H1 (cell line): ENCODE measurements at regions not wholly inside any gene's neighbourhood (a gene's known extent, or its start where the extent isn't known, plus 50 kb on each side); places are given as distances from the start of the nearest gene placed in this dataset.
A peak's percentile ranks its signal among the peaks of the same experiment; 100 is the strongest.

Experiments
- CTCF ChIA-PET: fragments of 300-600 bp; sonication (Branson Sonifier 250); formaldehyde crosslinking; loops from one replicate; lab custom pipeline; 2021; ENCODE audit not compliant: partially characterized antibody; lab: Charles Lee
- POLR2A ChIA-PET: fragments of 300-600 bp; sonication (Branson Sonifier 250); formaldehyde crosslinking; loops from one replicate; lab custom pipeline; 2021; ENCODE audit warnings: inconsistent platforms; ENCODE audit not compliant: partially characterized antibody; lab: Charles Lee
- DNase-seq, 2 experiments: peaks; one replicate each; pipeline versions ENCODE4 v3.0.0 to v3.0.0-alpha.2; 2010 to 2022; ENCODE audit warnings: low spot score in 2 of 2, low read depth in 1 of 2, mixed read lengths in 1 of 2
- FAIRE-seq: peaks from 2 replicates; lab custom pipeline; 2011; peaks lifted over from hg19 to GRCh38; lab: Jason Lieb, UNC
- H2AFZ ChIP-seq: 2 replicates; pipeline ENCODE4 v1.8.1; 2012; ENCODE audit warnings: low read length, inconsistent platforms
- H2AK5ac ChIP-seq: 2 replicates; pipeline ENCODE4 v1.6.1; 2013; ENCODE audit warnings: low read depth, low read length
- H2BK120ac ChIP-seq: replicated peaks from 2 replicates; pipeline ENCODE3; 2013; ENCODE audit warnings: low read depth, low read length, inconsistent platforms
- H2BK12ac ChIP-seq: 2 replicates; pipeline ENCODE4 v1.6.1; 2013; ENCODE audit warnings: low read depth, low read length
- H2BK15ac ChIP-seq: 2 replicates; pipeline ENCODE4 v1.6.1; 2013; ENCODE audit warnings: low read length
- H2BK20ac ChIP-seq: 2 replicates; pipeline ENCODE4 v1.6.1; 2013; ENCODE audit warnings: low read length
- H2BK5ac ChIP-seq: 2 replicates; pipeline ENCODE4 v1.6.1; 2013; ENCODE audit warnings: low read depth, low read length
- H3K14ac ChIP-seq: 2 replicates; pipeline ENCODE4 v1.6.1; 2013; ENCODE audit warnings: inconsistent platforms; ENCODE audit not compliant: insufficient read length
- H3K18ac ChIP-seq: 2 replicates; pipeline ENCODE4 v1.6.1; 2013; ENCODE audit warnings: low read length; ENCODE audit errors: extremely low read depth
- H3K23ac ChIP-seq: 2 replicates; pipeline ENCODE4 v1.6.1; 2013; ENCODE audit warnings: inconsistent platforms; ENCODE audit not compliant: insufficient read length
- H3K23me2 ChIP-seq: 2 replicates; pipeline ENCODE4 v1.6.1; 2013; ENCODE audit warnings: low read depth, low read length
- H3K27ac ChIP-seq: 2 replicates; pipeline ENCODE4 v1.6.1; 2011; ENCODE audit warnings: low read depth, low read length, inconsistent platforms
- H3K27me3 ChIP-seq, 4 experiments: replicated peaks in 1 of 4; 1 replicate in 1 of 4; 2 replicates in 3 of 4; pipeline versions ENCODE4 v1.6.1 to v1.8.1; 2011 to 2013; ENCODE audit warnings: low read length in 3 of 4, mild to moderate bottlenecking in 3 of 4, inconsistent platforms in 2 of 4, mixed read lengths in 2 of 4, moderate library complexity in 1 of 4; ENCODE audit not compliant: control insufficient read depth in 3 of 4, insufficient read depth in 3 of 4; ENCODE audit errors: extremely low read depth in 1 of 4
- H3K36me3 ChIP-seq, 4 experiments: 2 replicates each; pipeline versions ENCODE4 v1.6.1 to v1.8.1; 2011 to 2013; ENCODE audit warnings: mild to moderate bottlenecking in 4 of 4, low read length in 3 of 4, moderate library complexity in 2 of 4, control low read depth in 1 of 4, inconsistent platforms in 1 of 4; ENCODE audit not compliant: insufficient read depth in 4 of 4, control insufficient read depth in 2 of 4
- H3K4ac ChIP-seq: replicated peaks from 2 replicates; pipeline ENCODE3; 2013; ENCODE audit warnings: low read length, low read depth, mixed read lengths, inconsistent platforms; ENCODE audit not compliant: insufficient read length
- H3K4me1 ChIP-seq, 4 experiments: replicated peaks in 1 of 4; 1 replicate in 1 of 4; 2 replicates in 3 of 4; pipeline versions ENCODE4 v1.6.1 to v1.8.1; 2011 to 2013; ENCODE audit warnings: low read length in 3 of 4, inconsistent platforms in 2 of 4, mixed read lengths in 1 of 4; ENCODE audit not compliant: insufficient read depth in 4 of 4, control insufficient read depth in 3 of 4
- H3K4me2 ChIP-seq, 2 experiments: 2 replicates each; pipeline versions ENCODE4 v1.6.1 to v1.8.1; 2011 to 2013; ENCODE audit warnings: low read depth in 2 of 2, low read length in 2 of 2, control low read depth in 1 of 2, inconsistent platforms in 1 of 2, mild to moderate bottlenecking in 1 of 2; ENCODE audit not compliant: insufficient read depth in 1 of 2
- H3K4me3 ChIP-seq, 4 experiments: fragments of 200-600, 300-600 bp in 1 of 4; sonication (generic), shearing (Covaris generic), sonication (Bioruptor Twin) in 1 of 4; 2 replicates each; pipeline versions ENCODE4 v1.5.1 to v1.8.1; 2011 to 2016; ENCODE audit warnings: low read length in 4 of 4, low read depth in 3 of 4, control low read depth in 2 of 4, inconsistent platforms in 2 of 4, mild to moderate bottlenecking in 2 of 4, mixed read lengths in 1 of 4, moderate library complexity in 1 of 4; ENCODE audit not compliant: insufficient read depth in 2 of 4; ENCODE audit errors: extremely low read depth in 1 of 4
- H3K56ac ChIP-seq: replicated peaks from 2 replicates; pipeline ENCODE3; 2013; ENCODE audit warnings: low read depth, mild to moderate bottlenecking, mixed read lengths, low read length, inconsistent platforms; ENCODE audit not compliant: insufficient read length
- H3K79me1 ChIP-seq: 2 replicates; pipeline ENCODE4 v1.6.1; 2013; ENCODE audit warnings: low read depth, low read length, control low read depth
- H3K79me2 ChIP-seq, 2 experiments: 2 replicates each; pipeline versions ENCODE4 v1.6.1 to v1.8.1; 2012 to 2013; ENCODE audit warnings: low read length in 2 of 2, mild to moderate bottlenecking in 2 of 2, inconsistent platforms in 1 of 2; ENCODE audit not compliant: insufficient read depth in 2 of 2, control insufficient read depth in 1 of 2
- H3K9ac ChIP-seq, 4 experiments: replicated peaks in 1 of 4; 1 replicate in 1 of 4; 2 replicates in 3 of 4; pipeline versions ENCODE4 v1.6.1 to v1.8.1; 2011 to 2013; ENCODE audit warnings: low read depth in 3 of 4, low read length in 3 of 4, control low read depth in 2 of 4, mild to moderate bottlenecking in 2 of 4, moderate library complexity in 2 of 4, inconsistent platforms in 1 of 4; ENCODE audit errors: extremely low read depth in 1 of 4
- H3K9me3 ChIP-seq, 2 experiments: 2 replicates each; pipeline versions ENCODE4 v1.6.1 to v1.8.1; 2012 to 2013; ENCODE audit warnings: mild to moderate bottlenecking in 2 of 2, moderate library complexity in 2 of 2, control low read depth in 1 of 2, inconsistent platforms in 1 of 2, low read depth in 1 of 2, low read length in 1 of 2, mixed read lengths in 1 of 2; ENCODE audit not compliant: insufficient read depth in 2 of 2
- H4K20me1 ChIP-seq, 2 experiments: replicated peaks in 1 of 2; 2 replicates each; pipeline versions ENCODE3 to v1.8.1; 2011 to 2013; ENCODE audit warnings: inconsistent platforms in 2 of 2, low read length in 2 of 2, mild to moderate bottlenecking in 1 of 2; ENCODE audit not compliant: insufficient read depth in 2 of 2, control insufficient read depth in 1 of 2
- H4K5ac ChIP-seq: 2 replicates; pipeline ENCODE4 v1.6.1; 2013; ENCODE audit warnings: low read length, low read depth, mixed read lengths, inconsistent platforms; ENCODE audit not compliant: insufficient read length
- H4K8ac ChIP-seq: 2 replicates; pipeline ENCODE4 v1.8.0; 2013; ENCODE audit warnings: mild to moderate bottlenecking, moderate library complexity, low read length, inconsistent platforms; ENCODE audit not compliant: insufficient read depth; ENCODE audit errors: extremely low read depth
- H4K91ac ChIP-seq: replicated peaks from 2 replicates; pipeline ENCODE3; 2013; ENCODE audit warnings: low read length, mixed read lengths, inconsistent platforms; ENCODE audit not compliant: insufficient read length
- CREB1 ChIP-seq: IDR thresholded peaks from 2 replicates; pipeline ENCODE4 v1.6.1; 2012; ENCODE audit warnings: inconsistent platforms
- EGR1 ChIP-seq: IDR thresholded peaks from 2 replicates; pipeline ENCODE4 v1.6.1; 2011; ENCODE audit warnings: low read depth, low read length, borderline replicate concordance
- FOSL1 ChIP-seq: IDR thresholded peaks from 2 replicates; pipeline ENCODE4 v1.6.1; 2011; ENCODE audit warnings: mild to moderate bottlenecking, low read depth, low read length, moderate library complexity; ENCODE audit not compliant: insufficient read depth
- HDAC6 ChIP-seq: IDR thresholded peaks from one replicate; pipeline ENCODE4 v1.7.1; 2012; ENCODE audit warnings: low read depth, mild to moderate bottlenecking, inconsistent platforms, low read length, moderate library complexity
- KDM1A ChIP-seq: fragments of 200-600, 300-600 bp; sonication (generic); IDR thresholded peaks from 2 replicates; pipeline ENCODE4 v1.7.1; 2016; ENCODE audit warnings: mild to moderate bottlenecking, low read length, borderline replicate concordance
- KDM5A ChIP-seq: fragments of 200-600 bp; IDR thresholded peaks from 2 replicates; pipeline ENCODE4 v1.7.1; 2012; ENCODE audit warnings: mild to moderate bottlenecking, low read length, inconsistent platforms, mixed read lengths
- POLR2A ChIP-seq, 2 experiments: IDR thresholded peaks; 1 replicate in 1 of 2; 2 replicates in 1 of 2; pipeline ENCODE4 v1.6.1; 2011; ENCODE audit warnings: low read depth in 2 of 2, low read length in 2 of 2, mild to moderate bottlenecking in 2 of 2; ENCODE audit errors: control extremely low read depth in 1 of 2
- RFX5 ChIP-seq: IDR thresholded peaks from 2 replicates; pipeline ENCODE4 v1.6.1; 2011; ENCODE audit warnings: low read depth, low read length, improper control_type of control experiment, borderline replicate concordance
- TBP ChIP-seq: IDR thresholded peaks from 2 replicates; pipeline ENCODE4 v1.6.1; 2011; ENCODE audit warnings: low read depth, low read length, improper control_type of control experiment
- WGBS, 2 experiments: shearing (Covaris generic) in 1 of 2; methylation state at CpG; one replicate each; pipeline versions ENCODE4 v1.1.6 to v1.1.7; 2013 to 2015; ENCODE audit warnings: low lambda C conversion rate in 2 of 2, mixed read lengths in 2 of 2, inconsistent platforms in 1 of 2, low coverage in 1 of 2, missing lambda C conversion rate in 1 of 2; ENCODE audit not compliant: insufficient replicate concordance in 2 of 2, insufficient coverage in 1 of 2, insufficient read length in 1 of 2; ENCODE audit errors: extremely low coverage in 1 of 2, missing lambda C conversion rate in 1 of 2; 5-methylcytosine and 5-hydroxymethylcytosine counted together

GRCh38 chr14:25628390-25628789 is 578.4 kb upstream of the STXBP6 start:
- Histone ChIP-seq H3K23ac (no peak overlapping the region), H2AFZ (peak overlapping the region; percentile 74; the same call in 1 of the 2 replicates), H3K4ac (no peak overlapping the region), H3K36me3 (no peaks in the 10 kb centered on the region), H3K27ac (no peak overlapping the region), H3K14ac (no peak overlapping the region), H3K56ac (no peak overlapping the region), H2BK15ac (no peak overlapping the region), H2BK120ac (no peak overlapping the region), H4K20me1 (no peaks in the 10 kb centered on the region), H3K18ac (no peak overlapping the region), H3K79me1 (no peaks in the 10 kb centered on the region), H3K9me3 (no peaks in the 10 kb centered on the region), H3K79me2 (no peaks in the 10 kb centered on the region), H3K27me3 (no peaks in the 10 kb centered on the region), H3K4me1 (0 out of 7 replicates have a peak, but pooled peaks cover 0 to 2% (median under 1%) of the 10 kb centered on the region in 4 experiments), H3K4me3 (no peak overlapping the region), H2BK20ac (no peak overlapping the region), H4K5ac (no peak overlapping the region), H3K9ac (no peak overlapping the region), H2AK5ac (no peak overlapping the region), H3K4me2 (no peak overlapping the region), H4K8ac (no peak overlapping the region), H2BK12ac (no peak overlapping the region), H2BK5ac (no peak overlapping the region), H3K23me2 (no peaks in the 10 kb centered on the region; the same call in 1 of the 2 replicates), H4K91ac (no peak overlapping the region)
- DNase-seq (no peak), FAIRE-seq (no peak)
- ChIA-PET CTCF (interaction anchor here (1.7 kb wide), 1 partner anchor 91 kb away, joined by 4 read pairs; no protein-coding TSS in a partner anchor), POLR2A (no interaction called here)
- no peak for TF ChIP-seq HDAC6
- no peak for TF ChIP-seq EGR1
- no peak for TF ChIP-seq KDM1A
- TF ChIP-seq FOSL1: no peak
- no peak for TF ChIP-seq RFX5
- TF ChIP-seq POLR2A (IDR thresholded peaks at IDR 0.05; ENCODE audit: control extremely low read depth in 1 of 2, low read depth in 2 of 2, low read length in 2 of 2): no peak
- no peak for TF ChIP-seq KDM5A
- no peak for TF ChIP-seq TBP
- no peak for TF ChIP-seq CREB1
- 83% methylated on average over 2 of the region's 2 CpGs; no CpG with 5 or more reads in 1 of the 2 experiments for WGBS, 2 experiments
